ACC112 (cell line): ENCODE measurements at regions not wholly inside any gene's neighbourhood (a gene's known extent, or its start where the extent isn't known, plus 50 kb on each side); places are given as distances from the start of the nearest gene placed in this dataset.

ENCODE experiments used
- H2AFZ ChIP-seq: fragments of 200-600 bp; sonication (generic); one replicate; pipeline ENCODE4 v1.6.0; 2017; ENCODE audit warnings: antibody characterized with exemption, low read length; ENCODE audit not compliant: unreplicated experiment
- H3K27ac ChIP-seq: fragments of 200-600 bp; sonication (generic); 2 replicates; pipeline ENCODE4 v1.5.1; 2014; ENCODE audit warnings: low read depth, mild to moderate bottlenecking, antibody characterized with exemption, low read length, moderate library complexity
- H3K27me3 ChIP-seq: fragments of 200-600 bp; sonication (generic); 2 replicates; pipeline ENCODE4 v1.6.1; 2014; ENCODE audit warnings: mild to moderate bottlenecking, antibody characterized with exemption, low read length, moderate library complexity, mixed read lengths; ENCODE audit not compliant: insufficient read depth
- H3K36me3 ChIP-seq: fragments of 200-600 bp; sonication (generic); 2 replicates; pipeline ENCODE4 v1.6.1; 2016; ENCODE audit warnings: mild to moderate bottlenecking, antibody characterized with exemption, low read length, moderate library complexity, mixed read lengths; ENCODE audit not compliant: insufficient read depth
- H3K4me1 ChIP-seq: fragments of 200-600 bp; sonication (generic); one replicate; pipeline ENCODE4 v1.6.1; 2016; ENCODE audit warnings: low read length, mixed read lengths; ENCODE audit not compliant: insufficient read depth, unreplicated experiment, control insufficient read depth
- H3K4me3 ChIP-seq: fragments of 200-600 bp; sonication (generic); 2 replicates; pipeline ENCODE4 v1.5.1; 2014; ENCODE audit warnings: mild to moderate bottlenecking, low read depth, low read length
- H3K79me2 ChIP-seq: fragments of 200-600 bp; sonication (generic); one replicate; pipeline ENCODE4 v1.6.0; 2016; ENCODE audit warnings: low read length; ENCODE audit not compliant: control insufficient read depth, unreplicated experiment, insufficient read depth

- no peak overlapping the region for H3K4me3 ChIP-seq
- H3K27me3 ChIP-seq = no peaks in the 10 kb centered on the region
- H3K27ac ChIP-seq = no peak overlapping the region
- no peaks in the 10 kb centered on the region for H3K4me1 ChIP-seq
- no peaks in the 10 kb centered on the region for H3K79me2 ChIP-seq
- no peak overlapping the region for H2AFZ ChIP-seq
- no peaks in the 10 kb centered on the region for H3K36me3 ChIP-seq
Observed at GRCh38 chr16:13552062-13552959, 367.6 kb upstream of the ERCC4 start.

- no peak overlapping the region for H3K27ac ChIP-seq
- H3K27me3 ChIP-seq = no peaks in the 10 kb centered on the region
- no peaks in the 10 kb centered on the region for H3K79me2 ChIP-seq
- H3K4me1 ChIP-seq = no peaks in the 10 kb centered on the region
- H3K36me3 ChIP-seq = no peaks in the 10 kb centered on the region
- no peak overlapping the region for H3K4me3 ChIP-seq
- no peak overlapping the region for H2AFZ ChIP-seq
Observed at GRCh38 chr16:13552960-13553257, 367.0 kb upstream of the ERCC4 start.

GRCh38 chr16:13553453-13553985 is 366.4 kb upstream of the ERCC4 start:
- no peak overlapping the region for H3K27ac ChIP-seq
- H3K79me2 ChIP-seq = no peaks in the 10 kb centered on the region
- no peak overlapping the region for H3K4me3 ChIP-seq
- no peaks in the 10 kb centered on the region for H3K4me1 ChIP-seq
- H2AFZ ChIP-seq = no peak overlapping the region
- H3K36me3 ChIP-seq = no peaks in the 10 kb centered on the region
- H3K27me3 ChIP-seq = no peaks in the 10 kb centered on the region

- H2AFZ ChIP-seq = no peak overlapping the region
- H3K36me3 ChIP-seq = no peaks in the 10 kb centered on the region
- no peaks in the 10 kb centered on the region for H3K79me2 ChIP-seq
- H3K27me3 ChIP-seq = no peaks in the 10 kb centered on the region
- no peaks in the 10 kb centered on the region for H3K4me1 ChIP-seq
- no peak overlapping the region for H3K27ac ChIP-seq
- H3K4me3 ChIP-seq = no peak overlapping the region
Observed at GRCh38 chr16:13554005-13554404, 365.9 kb upstream of the ERCC4 start.

GRCh38 chr16:13554643-13555042 is 365.3 kb upstream of the ERCC4 start:
- Histone ChIP-seq H3K4me3 (no peak overlapping the region), H3K4me1 (no peaks in the 10 kb centered on the region), H2AFZ (no peak overlapping the region), H3K27me3 (no peaks in the 10 kb centered on the region), H3K36me3 (no peaks in the 10 kb centered on the region), H3K27ac (no peak overlapping the region), H3K79me2 (no peaks in the 10 kb centered on the region)

GRCh38 chr16:13557418-13557817 is 362.5 kb upstream of the ERCC4 start:
- no peak overlapping the region for H3K4me3 ChIP-seq
- H3K27ac ChIP-seq = no peak overlapping the region
- no peak overlapping the region for H2AFZ ChIP-seq
- H3K27me3 ChIP-seq = no peaks in the 10 kb centered on the region
- H3K79me2 ChIP-seq = no peaks in the 10 kb centered on the region
- H3K36me3 ChIP-seq = no peaks in the 10 kb centered on the region
- H3K4me1 ChIP-seq = no peaks in the 10 kb centered on the region

- Histone ChIP-seq H3K4me3 (no peak overlapping the region), H2AFZ (no peak overlapping the region), H3K27ac (no peak overlapping the region), H3K36me3 (no peaks in the 10 kb centered on the region), H3K79me2 (no peaks in the 10 kb centered on the region), H3K4me1 (no peaks in the 10 kb centered on the region), H3K27me3 (no peaks in the 10 kb centered on the region)
Observed at GRCh38 chr16:13558752-13559151, 361.2 kb upstream of the ERCC4 start.

- no peak overlapping the region for H2AFZ ChIP-seq
Observed at GRCh38 chr16:13559624-13560023, 360.3 kb upstream of the ERCC4 start.

GRCh38 chr16:13560151-13560550 is 359.8 kb upstream of the ERCC4 start:
- no peaks in the 10 kb centered on the region for H3K4me1 ChIP-seq
- H3K4me3 ChIP-seq = no peak overlapping the region
- H3K36me3 ChIP-seq = no peaks in the 10 kb centered on the region
- H3K79me2 ChIP-seq = no peaks in the 10 kb centered on the region
- no peak overlapping the region for H2AFZ ChIP-seq
- H3K27ac ChIP-seq = no peak overlapping the region
- no peaks in the 10 kb centered on the region for H3K27me3 ChIP-seq

More at GRCh38 chr16:13559624-13560023, 360.3 kb upstream of the ERCC4 start:
- no peaks in the 10 kb centered on the region for H3K4me1 ChIP-seq
- H3K27me3 ChIP-seq = no peaks in the 10 kb centered on the region
- no peak overlapping the region for H3K4me3 ChIP-seq
- H3K27ac ChIP-seq = no peak overlapping the region
- H3K36me3 ChIP-seq = no peaks in the 10 kb centered on the region
- no peaks in the 10 kb centered on the region for H3K79me2 ChIP-seq

- Histone ChIP-seq H3K36me3 (no peaks in the 10 kb centered on the region), H3K4me1 (no peaks in the 10 kb centered on the region), H3K4me3 (no peak overlapping the region), H3K27me3 (no peaks in the 10 kb centered on the region), H3K27ac (no peak overlapping the region), H3K79me2 (no peaks in the 10 kb centered on the region), H2AFZ (no peak overlapping the region)
Observed at GRCh38 chr16:13561291-13562070, 358.5 kb upstream of the ERCC4 start.
